Tibial nerve (tissue), 4 donors: ENCODE measurements at regions not wholly inside any gene's neighbourhood (a gene's known extent, or its start where the extent isn't known, plus 50 kb on each side); places are given as distances from the start of the nearest gene placed in this dataset.

Experiments used
- DNase-seq, 2 donors: peaks; one replicate each; pipeline ENCODE4 v3.0.0-alpha.2; 2019; ENCODE audit warnings: low spot score in 2 of 2
- H3K27ac ChIP-seq, 4 donors: fragments of 200-600 bp; sonication (generic) in 3 of 4; one replicate each; pipeline ENCODE4 v1.5.1; 2017 to 2019; ENCODE audit warnings: mild to moderate bottlenecking in 1 of 4
- H3K27me3 ChIP-seq, 2 donors: fragments of 200-600 bp; sonication (generic) in 1 of 2; one replicate each; pipeline versions ENCODE4 v1.5.1 to v1.6.0; 2017 to 2019
- H3K36me3 ChIP-seq, 3 donors: fragments of 200-600 bp; sonication (generic); one replicate each; pipeline ENCODE4 v1.5.1; 2018 to 2019
- H3K4me1 ChIP-seq, 4 donors: fragments of 200-600 bp; sonication (generic) in 3 of 4; one replicate each; pipeline ENCODE4 v1.5.1; 2017 to 2019
- H3K4me3 ChIP-seq, 4 donors: fragments of 200-600 bp; sonication (generic) in 3 of 4; one replicate each; pipeline ENCODE4 v1.5.1; 2017 to 2019; ENCODE audit warnings: mild to moderate bottlenecking in 1 of 4, moderate library complexity in 1 of 4
- H3K9me3 ChIP-seq, 4 donors: fragments of 200-600 bp; sonication (generic) in 3 of 4; one replicate each; pipeline ENCODE4 v1.5.1; 2017 to 2019
- EP300 ChIP-seq, 2 donors: sonication (generic); formaldehyde crosslinking; IDR thresholded peaks; one replicate each; pipeline ENCODE4 v1.6.1; 2017; ENCODE audit warnings: antibody characterized with exemption in 2 of 2, mild to moderate bottlenecking in 1 of 2
- POLR2A ChIP-seq, 2 donors: fragments of 450-650 bp; IDR thresholded peaks; one replicate each; pipeline ENCODE4 v1.6.1; 2017; ENCODE audit warnings: antibody characterized with exemption in 2 of 2, mild to moderate bottlenecking in 2 of 2, moderate library complexity in 2 of 2
- WGBS, 2 donors: methylation state at CpG; one replicate each; pipeline ENCODE4 v1.1.5; 2018; 5-methylcytosine and 5-hydroxymethylcytosine counted together
- TF ChIP-seq, protein P1 (sequence below), 5 experiments: fragments of 200-600 bp in 3 of 5; fragments of 450-650 bp in 2 of 5; sonication (generic) in 3 of 5; IDR thresholded peaks; one replicate each; pipeline ENCODE4 v1.5.1; 2016 to 2019; ENCODE audit warnings: antibody characterized with exemption in 5 of 5, mild to moderate bottlenecking in 3 of 5, moderate library complexity in 2 of 5

DNA sequence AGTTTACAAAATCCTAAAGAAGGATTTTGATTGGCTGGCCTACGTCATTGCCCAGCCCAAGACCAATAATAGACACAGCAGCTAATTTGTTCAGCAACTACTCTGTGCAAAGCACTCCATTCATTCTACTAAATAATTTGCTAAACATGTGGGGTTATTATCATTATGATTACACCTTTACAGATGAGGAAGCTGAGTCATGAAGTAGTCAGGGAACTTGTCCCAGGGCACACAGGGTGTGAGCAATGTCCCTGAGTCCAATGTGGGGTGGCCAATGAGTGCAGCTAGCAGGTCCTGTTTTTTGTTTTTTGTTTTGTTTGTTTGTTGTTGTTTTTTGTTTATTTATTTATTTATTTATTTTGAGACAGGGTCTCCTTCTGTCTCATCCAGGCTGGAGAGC lies 183.6 kb downstream of the ABHD5 start:
- no peaks in the 10 kb centered on the region for H3K27me3 ChIP-seq
- no peak overlapping the region for H3K4me3 ChIP-seq
- TF ChIP-seq POLR2A (IDR thresholded peaks at IDR 0.05): no peak
- TF ChIP-seq EP300 (IDR thresholded peaks at IDR 0.05): no peak
- TF ChIP-seq, protein P1, sequence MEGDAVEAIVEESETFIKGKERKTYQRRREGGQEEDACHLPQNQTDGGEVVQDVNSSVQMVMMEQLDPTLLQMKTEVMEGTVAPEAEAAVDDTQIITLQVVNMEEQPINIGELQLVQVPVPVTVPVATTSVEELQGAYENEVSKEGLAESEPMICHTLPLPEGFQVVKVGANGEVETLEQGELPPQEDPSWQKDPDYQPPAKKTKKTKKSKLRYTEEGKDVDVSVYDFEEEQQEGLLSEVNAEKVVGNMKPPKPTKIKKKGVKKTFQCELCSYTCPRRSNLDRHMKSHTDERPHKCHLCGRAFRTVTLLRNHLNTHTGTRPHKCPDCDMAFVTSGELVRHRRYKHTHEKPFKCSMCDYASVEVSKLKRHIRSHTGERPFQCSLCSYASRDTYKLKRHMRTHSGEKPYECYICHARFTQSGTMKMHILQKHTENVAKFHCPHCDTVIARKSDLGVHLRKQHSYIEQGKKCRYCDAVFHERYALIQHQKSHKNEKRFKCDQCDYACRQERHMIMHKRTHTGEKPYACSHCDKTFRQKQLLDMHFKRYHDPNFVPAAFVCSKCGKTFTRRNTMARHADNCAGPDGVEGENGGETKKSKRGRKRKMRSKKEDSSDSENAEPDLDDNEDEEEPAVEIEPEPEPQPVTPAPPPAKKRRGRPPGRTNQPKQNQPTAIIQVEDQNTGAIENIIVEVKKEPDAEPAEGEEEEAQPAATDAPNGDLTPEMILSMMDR (IDR thresholded peaks at IDR 0.05): no peak
- H3K4me1 ChIP-seq: no peaks in the 10 kb centered on the region
- no peaks in the 10 kb centered on the region for H3K9me3 ChIP-seq
- DNase-seq: no peak
- H3K27ac ChIP-seq: no peak overlapping the region
- WGBS, 2 donors: 93 to 100% methylated on average over 1 of the region's 1 CpG
- no peaks in the 10 kb centered on the region for H3K36me3 ChIP-seq

DNA sequence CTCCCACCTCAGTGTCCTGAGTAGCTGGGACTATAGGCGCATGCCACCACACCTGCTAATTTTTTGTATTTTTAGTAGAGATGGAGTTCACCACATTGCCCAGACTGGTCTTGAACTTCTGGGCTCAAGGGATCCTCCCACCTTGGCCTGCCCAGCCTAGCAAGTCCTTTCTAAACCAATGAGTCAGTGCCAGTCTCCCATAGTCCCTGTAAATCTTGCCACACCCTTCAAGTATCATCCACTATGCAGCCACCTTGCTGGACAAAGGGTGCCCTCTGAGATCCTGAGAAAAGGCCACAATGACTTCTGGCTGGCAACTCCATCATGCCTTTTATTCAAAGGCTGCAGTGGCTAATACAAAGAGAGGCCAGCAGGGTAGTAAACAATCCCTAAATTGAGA lies 184.0 kb downstream of the ABHD5 start:
- Histone ChIP-seq H3K27ac (no peak overlapping the region), H3K36me3 (no peaks in the 10 kb centered on the region), H3K4me1 (no peaks in the 10 kb centered on the region), H3K4me3 (no peak overlapping the region), H3K27me3 (no peaks in the 10 kb centered on the region), H3K9me3 (no peaks in the 10 kb centered on the region)
- TF ChIP-seq EP300 (IDR thresholded peaks at IDR 0.05) (no peak), POLR2A (IDR thresholded peaks at IDR 0.05) (no peak)
- TF ChIP-seq, protein P1 (IDR thresholded peaks at IDR 0.05): no peak
- no peak for DNase-seq
- WGBS, 2 donors: 96 to 100% methylated on average over 1 of the region's 1 CpG

DNA sequence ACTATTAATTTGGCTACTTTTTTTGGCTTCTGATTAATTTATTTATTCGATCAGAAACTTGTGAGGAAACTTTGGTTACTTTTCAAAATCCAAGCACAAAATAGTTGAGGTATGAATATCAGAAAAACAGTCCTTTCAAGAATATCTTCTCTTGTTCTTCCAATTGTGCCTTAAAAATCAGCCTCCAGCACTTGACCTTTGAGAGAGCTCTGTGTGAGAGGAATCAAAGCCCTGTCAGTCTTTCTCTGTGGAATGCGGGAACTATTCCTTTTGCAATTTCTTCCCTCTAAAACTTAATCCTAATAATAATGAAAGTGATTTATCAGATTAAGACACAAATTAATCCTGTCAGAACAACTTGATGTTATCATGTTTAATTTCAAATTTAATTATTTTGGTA lies 185.9 kb downstream of the ABHD5 start:
- no peak overlapping the region for H3K4me3 ChIP-seq
- TF ChIP-seq POLR2A (IDR thresholded peaks at IDR 0.05): no peak
- no peak for TF ChIP-seq EP300 (IDR thresholded peaks at IDR 0.05)
- TF ChIP-seq, protein P1 (IDR thresholded peaks at IDR 0.05): no peak
- no peak overlapping the region for H3K27ac ChIP-seq
- no peaks in the 10 kb centered on the region for H3K9me3 ChIP-seq
- DNase-seq: no peak
- H3K36me3 ChIP-seq: no peaks in the 10 kb centered on the region
- H3K27me3 ChIP-seq: no peaks in the 10 kb centered on the region
- no peaks in the 10 kb centered on the region for H3K4me1 ChIP-seq
- 53 to 56% methylated on average over 2 of the region's 2 CpGs for WGBS, 2 donors

DNA sequence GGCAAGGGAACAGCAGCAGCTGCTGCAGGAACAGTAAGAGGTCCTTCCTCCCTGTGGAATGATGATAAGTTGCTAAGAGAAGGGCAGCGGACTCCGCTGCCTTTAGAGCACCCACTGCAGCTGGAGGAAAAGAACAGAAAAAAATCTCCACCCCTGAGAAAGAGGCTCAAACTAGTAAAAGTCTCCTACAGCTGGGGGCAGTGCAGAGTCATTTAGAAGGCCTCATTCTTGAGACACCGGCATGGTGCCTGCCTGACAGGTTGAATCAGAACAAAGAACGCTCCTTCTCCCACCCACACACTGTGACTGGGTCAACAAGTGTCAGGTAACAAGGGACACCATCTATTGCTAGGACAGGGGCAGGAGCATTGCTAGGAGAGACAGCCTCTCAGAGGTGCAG lies 188.4 kb downstream of the ABHD5 start:
- Histone ChIP-seq H3K9me3 (no peaks in the 10 kb centered on the region), H3K27ac (no peak overlapping the region), H3K36me3 (no peaks in the 10 kb centered on the region), H3K27me3 (no peaks in the 10 kb centered on the region), H3K4me1 (no peaks in the 10 kb centered on the region), H3K4me3 (no peak overlapping the region)
- DNase-seq: no peak
- WGBS, 2 donors: 31 to 46% methylated on average over 4 of the region's 4 CpGs
- TF ChIP-seq POLR2A (IDR thresholded peaks at IDR 0.05) (no peak), EP300 (IDR thresholded peaks at IDR 0.05) (no peak)
- TF ChIP-seq, protein P1 (IDR thresholded peaks at IDR 0.05): no peak

DNA sequence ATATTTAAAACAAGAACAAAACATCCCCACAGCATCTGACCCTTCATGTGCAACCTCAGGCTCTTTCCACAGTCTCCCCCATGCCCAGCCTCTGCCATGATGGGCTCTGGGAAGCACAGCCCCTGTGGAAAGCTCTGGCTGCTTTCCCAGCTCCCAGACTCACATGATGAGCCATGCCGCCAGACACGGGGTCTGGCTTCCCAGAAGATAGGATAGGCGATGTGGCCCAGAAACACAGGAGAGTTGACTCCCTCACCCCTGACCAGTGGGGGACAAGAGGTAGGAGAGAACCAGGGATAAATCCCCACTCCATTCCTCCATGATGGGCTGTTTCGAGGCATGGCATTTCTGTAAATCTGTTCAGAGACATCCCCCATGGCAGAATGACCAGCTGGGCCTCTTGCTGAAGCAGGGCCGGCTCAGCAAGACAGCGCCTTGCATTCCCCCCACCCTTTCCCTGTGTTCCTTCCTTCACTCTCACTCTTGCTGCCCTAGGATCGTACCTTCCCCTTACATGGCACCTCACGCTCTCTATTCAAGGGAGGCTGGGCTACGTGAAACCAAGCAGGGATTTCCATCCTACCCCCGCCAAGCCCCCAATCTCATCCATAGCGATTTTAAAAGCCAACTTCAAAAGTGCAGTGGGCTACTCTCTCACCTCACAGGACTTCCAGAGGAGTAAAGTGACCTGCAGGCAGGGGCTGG lies 192.4 kb downstream of the ABHD5 start:
- no peaks in the 10 kb centered on the region for H3K36me3 ChIP-seq
- H3K27me3 ChIP-seq: no peaks in the 10 kb centered on the region
- no peaks in the 10 kb centered on the region for H3K4me1 ChIP-seq
- H3K27ac ChIP-seq: no peak overlapping the region
- 88 to 96% methylated on average over 11 of the region's 11 CpGs for WGBS, 2 donors
- no peak for DNase-seq
- no peak overlapping the region for H3K4me3 ChIP-seq
- TF ChIP-seq, protein P1 (IDR thresholded peaks at IDR 0.05): no peak
- TF ChIP-seq EP300 (IDR thresholded peaks at IDR 0.05): no peak
- no peak for TF ChIP-seq POLR2A (IDR thresholded peaks at IDR 0.05)
- no peaks in the 10 kb centered on the region for H3K9me3 ChIP-seq
